Heart right ventricle (tissue), 16 donors: ENCODE measurements at regions not wholly inside any gene's neighbourhood (a gene's known extent, or its start where the extent isn't known, plus 50 kb on each side); places are given as distances from the start of the nearest gene placed in this dataset.

Source experiments
- ATAC-seq, 8 donors: fragments of 200-7000 bp; cut with Tn5 transposase; one replicate each; pipeline ENCODE4 v1.9.1; 2020; ENCODE audit warnings: mild to moderate bottlenecking in 8 of 8, moderate library complexity in 8 of 8, moderate number of reproducible peaks in 1 of 8
- DNase-seq, 2 donors: peaks; one replicate each; pipeline ENCODE4 v3.0.0-alpha.2; 2020
- H3K27ac ChIP-seq, 10 donors: fragments of 200-600 bp; sonication (generic) in 2 of 10; one replicate each; pipeline versions ENCODE4 v1.5.0 to v1.8.0; 2020 to 2022; ENCODE audit warnings: mild to moderate bottlenecking in 3 of 10
- H3K27me3 ChIP-seq, 7 donors: fragments of 200-600 bp; one replicate each; pipeline ENCODE4 v1.8.0; 2021 to 2022; ENCODE audit warnings: mild to moderate bottlenecking in 2 of 7
- H3K36me3 ChIP-seq, 9 donors: fragments of 200-600 bp; sonication (generic) in 1 of 9; one replicate each; pipeline versions ENCODE4 v1.5.0 to v1.8.0; 2020 to 2022; ENCODE audit warnings: mild to moderate bottlenecking in 2 of 9
- H3K4me1 ChIP-seq, 9 donors: fragments of 200-600 bp; sonication (generic) in 1 of 9; one replicate each; pipeline versions ENCODE4 v1.5.0 to v1.8.0; 2020 to 2022; ENCODE audit warnings: mild to moderate bottlenecking in 4 of 9
- H3K4me3 ChIP-seq, 10 donors: fragments of 200-600 bp; sonication (generic) in 2 of 10; one replicate each; pipeline versions ENCODE4 v1.5.0 to v1.8.0; 2020 to 2022; ENCODE audit warnings: mild to moderate bottlenecking in 7 of 10, moderate library complexity in 2 of 10
- H3K9me3 ChIP-seq, 11 donors: fragments of 200-600 bp in 10 of 11; sonication (generic) in 2 of 11; one replicate each; pipeline versions ENCODE4 v1.5.0 to v1.8.0; 2013 to 2022; ENCODE audit warnings: mild to moderate bottlenecking in 2 of 11, control low read depth in 1 of 11, moderate library complexity in 1 of 11
- WGBS, 2 donors: extraction: QIAGEN DNeasy Blood & Tissue Kit; methylation state at CpG; one replicate each; pipeline ENCODE4 v1.1.7; 2013; ENCODE audit warnings: inconsistent platforms in 1 of 2; 5-methylcytosine and 5-hydroxymethylcytosine counted together
- intact Hi-C, 10 donors: fragments of 100-400 bp; cut with DNase I; formaldehyde crosslinking; loops; one replicate each; pipeline versions ENCODE4 v1.11.1 to v1.14.2; 2022
- TF ChIP-seq, protein P1 (sequence below), 9 donors: fragments of 200-600 bp; sonication (generic) in 2 of 9; IDR thresholded peaks; one replicate each; pipeline versions ENCODE4 v1.5.0 to v1.8.0; 2021 to 2022; ENCODE audit warnings: antibody characterized with exemption in 9 of 9, mild to moderate bottlenecking in 5 of 9, moderate library complexity in 1 of 9
- donor health status: Arrhythmogenic right ventricular cardiomyopathy.
- donor health status: ischemic (EF 13 %, LVEDD 7.1; RV severe dilation, severe dysfunction).
- donor health status: healthy with polysubstance abuse.
- donor health status: DM: no; HTN: yes; CAD: no.
- donor health status: DM: no; HTN: no; CAD: no.
- donor health status: ischemic (EF 25% LVEDD 6.9; RV normal size, moderate dysfunction).
- donor health status: ischemic (EF 25% LVEDD 5.7; RV mildly dilated, moderate dysfunction).
- donor health status: healthy.
- donor health status: DM: yes; HTN: yes; CAD: no.
- donor health status: Ischemic cardiomyopathy.
- donor health status: ischemic (EF 35%, LVEDD 5.7; RV mildly dilated, moderate dysfunction).
- donor health status: nonischemic (EF 11% LVEDD 7.7; RV severe dilation, severe dysfunction).
- donor health status: DM: yes; HTN: yes; CAD: no.
- donor health status: PGD.
- donor health status: ischemic (EF 29% LVEDD 5.4; RV normal size, mild dysfunction).
- donor health status: nonischemic (EF 23%, LVEDD 6.1; RV moderate dilation, normal function).

DNA sequence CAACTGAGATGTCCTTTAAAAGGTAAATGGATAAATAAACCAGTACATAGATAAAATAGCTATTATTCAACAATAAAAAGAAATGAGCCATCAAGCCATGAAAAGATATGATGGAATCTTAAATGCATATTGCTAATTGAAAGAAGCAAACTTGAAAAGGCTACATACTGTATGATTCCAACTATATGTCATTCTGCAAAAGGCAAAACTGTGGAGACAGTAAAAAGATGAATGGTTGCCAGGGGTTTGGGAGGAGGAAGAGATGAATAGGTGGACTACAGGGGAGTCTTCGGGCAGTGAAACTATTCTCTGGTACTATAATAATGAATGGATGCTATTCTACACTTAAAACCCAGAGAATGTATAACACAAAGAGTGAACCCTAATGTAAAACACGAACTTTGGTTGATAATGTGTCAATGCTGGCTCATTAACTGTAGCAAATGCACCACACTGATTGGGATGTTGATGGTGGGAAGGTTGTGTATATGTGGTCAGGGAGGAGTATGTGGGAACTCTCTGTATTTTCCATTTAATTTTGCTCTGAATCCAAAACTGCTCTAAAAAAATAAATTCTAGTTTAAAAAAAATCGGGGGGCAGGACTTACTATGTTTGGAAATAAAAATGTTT is 73.7 kb upstream of the MYCN start:
- Histone ChIP-seq H3K4me3 (no peak overlapping the region), H3K9me3 (peaks cover 0 to 10% (median 0%) of the 10 kb centered on the region in 11 donors), H3K36me3 (no peaks in the 10 kb centered on the region), H3K4me1 (no peaks in the 10 kb centered on the region), H3K27ac (no peak overlapping the region), H3K27me3 (peaks cover 0 to 3% (median 0%) of the 10 kb centered on the region in 7 donors)
- DNase-seq (no peak), ATAC-seq (no peak)
- WGBS, 2 donors, result 74 to 81% methylated on average over 3 of the region's 3 CpGs
- intact Hi-C loops, result no loop called here
- TF ChIP-seq, protein P1, sequence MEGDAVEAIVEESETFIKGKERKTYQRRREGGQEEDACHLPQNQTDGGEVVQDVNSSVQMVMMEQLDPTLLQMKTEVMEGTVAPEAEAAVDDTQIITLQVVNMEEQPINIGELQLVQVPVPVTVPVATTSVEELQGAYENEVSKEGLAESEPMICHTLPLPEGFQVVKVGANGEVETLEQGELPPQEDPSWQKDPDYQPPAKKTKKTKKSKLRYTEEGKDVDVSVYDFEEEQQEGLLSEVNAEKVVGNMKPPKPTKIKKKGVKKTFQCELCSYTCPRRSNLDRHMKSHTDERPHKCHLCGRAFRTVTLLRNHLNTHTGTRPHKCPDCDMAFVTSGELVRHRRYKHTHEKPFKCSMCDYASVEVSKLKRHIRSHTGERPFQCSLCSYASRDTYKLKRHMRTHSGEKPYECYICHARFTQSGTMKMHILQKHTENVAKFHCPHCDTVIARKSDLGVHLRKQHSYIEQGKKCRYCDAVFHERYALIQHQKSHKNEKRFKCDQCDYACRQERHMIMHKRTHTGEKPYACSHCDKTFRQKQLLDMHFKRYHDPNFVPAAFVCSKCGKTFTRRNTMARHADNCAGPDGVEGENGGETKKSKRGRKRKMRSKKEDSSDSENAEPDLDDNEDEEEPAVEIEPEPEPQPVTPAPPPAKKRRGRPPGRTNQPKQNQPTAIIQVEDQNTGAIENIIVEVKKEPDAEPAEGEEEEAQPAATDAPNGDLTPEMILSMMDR (IDR thresholded peaks at IDR 0.05), result no peak

DNA sequence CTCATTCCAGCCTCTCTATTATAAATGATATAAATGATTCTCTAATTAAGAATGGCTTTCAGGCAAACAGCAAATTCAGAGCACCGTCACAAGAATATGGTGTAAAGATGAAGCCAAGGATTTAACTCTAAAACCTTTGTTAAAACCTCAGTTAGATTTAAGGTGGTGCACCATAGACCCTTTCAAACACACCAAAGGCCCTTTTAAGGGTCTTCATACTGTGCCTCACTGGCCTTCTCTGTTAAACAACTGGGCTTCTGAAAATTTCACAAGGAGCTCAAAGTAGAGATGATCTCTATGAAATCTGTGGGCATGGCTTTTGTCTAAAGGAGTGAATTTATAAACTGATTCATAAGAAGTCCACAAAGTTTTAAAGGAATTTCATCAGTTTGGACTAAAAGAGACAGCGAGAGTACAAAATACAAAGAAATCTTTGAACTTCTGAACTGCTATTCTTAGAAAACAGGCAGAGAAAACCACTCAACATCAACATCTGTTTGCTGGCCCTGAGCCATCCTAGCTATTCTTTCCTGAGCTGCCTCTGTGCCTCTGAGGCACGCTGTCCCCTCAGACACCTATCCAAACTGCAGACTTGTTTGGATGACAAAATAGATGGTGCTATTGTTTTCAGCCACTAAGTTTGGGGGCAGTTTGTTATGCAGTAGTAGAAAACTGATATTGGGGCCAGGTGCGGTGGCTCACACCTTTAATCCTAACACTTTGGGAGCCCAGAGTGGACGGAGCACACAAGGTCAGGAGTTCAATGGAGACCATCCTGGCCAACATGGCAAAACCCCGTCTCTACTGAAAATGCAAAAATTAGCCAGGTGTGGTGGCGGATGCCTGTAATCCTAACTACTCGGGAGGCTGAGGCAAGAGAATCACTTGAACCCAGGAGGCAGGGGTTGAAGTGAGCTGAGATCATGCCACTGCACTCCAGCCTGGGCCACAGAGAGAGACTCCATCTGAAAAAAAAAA is 72.9 kb upstream of the MYCN start:
- intact Hi-C loops, result no loop called here

DNA sequence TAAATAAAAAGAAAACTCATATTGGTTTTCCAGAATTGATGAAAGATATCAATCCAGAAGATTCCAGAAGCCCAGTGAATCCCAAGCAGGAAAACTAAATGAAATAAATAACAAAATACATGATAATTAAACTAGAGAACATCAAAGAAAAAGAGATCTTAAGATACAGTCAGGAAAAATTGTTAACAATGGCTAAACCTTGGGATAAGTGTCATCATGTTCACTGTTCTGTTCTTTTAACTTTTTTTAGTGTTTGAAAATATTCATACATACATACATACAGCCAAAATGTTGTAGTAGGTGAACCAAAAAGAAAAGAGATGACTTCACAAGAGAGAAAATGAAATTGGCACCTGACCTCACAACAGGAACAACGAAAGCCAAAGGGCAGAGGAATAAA is 72.2 kb upstream of the MYCN start:
- Histone ChIP-seq H3K4me3 (no peak overlapping the region), H3K27me3 (no peaks in the 10 kb centered on the region), H3K27ac (no peak overlapping the region), H3K4me1 (no peaks in the 10 kb centered on the region), H3K36me3 (no peaks in the 10 kb centered on the region), H3K9me3 (peaks cover 0 to 10% (median 0%) of the 10 kb centered on the region in 11 donors)
- TF ChIP-seq, protein P1 (IDR thresholded peaks at IDR 0.05), result no peak
- ATAC-seq (no peak), DNase-seq (no peak)
- intact Hi-C loops, result no loop called here
- WGBS, 2 donors, result 93 to 98% methylated on average over 1 of the region's 1 CpG

More for the DNA sequence above, 72.9 kb upstream of the MYCN start:
- Histone ChIP-seq H3K9me3 (peaks cover 0 to 10% (median 0%) of the 10 kb centered on the region in 11 donors), H3K4me1 (no peaks in the 10 kb centered on the region), H3K27ac (no peak overlapping the region), H3K27me3 (peaks cover 0 to 1% (median 0%) of the 10 kb centered on the region in 7 donors), H3K4me3 (no peak overlapping the region), H3K36me3 (no peaks in the 10 kb centered on the region)
- TF ChIP-seq, protein P1 (IDR thresholded peaks at IDR 0.05), result no peak
- WGBS, 2 donors, result 91 to 95% methylated on average over 8 of the region's 8 CpGs
- ATAC-seq (no peak), DNase-seq (no peak)

DNA sequence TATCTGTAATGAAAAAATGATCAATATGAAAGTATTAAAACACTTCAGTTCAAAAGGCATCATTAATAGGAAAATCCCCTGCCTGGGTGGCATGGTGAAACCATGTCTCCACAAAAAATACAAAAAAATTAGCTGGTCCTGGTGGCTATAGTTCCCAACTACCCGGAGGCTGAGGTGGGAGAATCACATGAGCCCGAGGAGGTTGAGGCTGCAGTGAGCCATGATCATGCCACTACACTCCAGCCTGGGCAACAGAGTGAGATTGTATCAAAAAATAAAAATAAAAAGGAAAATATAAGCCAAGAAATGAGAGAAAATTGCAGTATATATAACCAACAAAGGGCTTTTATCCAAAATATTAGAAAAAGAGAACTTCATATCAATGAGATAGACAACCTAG is 71.6 kb upstream of the MYCN start:
- Histone ChIP-seq H3K4me3 (no peak overlapping the region), H3K4me1 (no peaks in the 10 kb centered on the region), H3K27me3 (no peaks in the 10 kb centered on the region), H3K36me3 (no peaks in the 10 kb centered on the region), H3K27ac (no peak overlapping the region), H3K9me3 (peaks cover 0 to 10% (median 0%) of the 10 kb centered on the region in 11 donors)
- 92 to 98% methylated on average over 2 of the region's 2 CpGs for WGBS, 2 donors
- DNase-seq (no peak), ATAC-seq (no peak)
- TF ChIP-seq, protein P1 (IDR thresholded peaks at IDR 0.05), result no peak
- intact Hi-C loops, result no loop called here
